ENCODE measurements at regions not wholly inside any gene's neighbourhood (a gene's known extent, or its start where the extent isn't known, plus 50 kb on each side); places are given as distances from the start of the nearest gene placed in this dataset.

DNA sequence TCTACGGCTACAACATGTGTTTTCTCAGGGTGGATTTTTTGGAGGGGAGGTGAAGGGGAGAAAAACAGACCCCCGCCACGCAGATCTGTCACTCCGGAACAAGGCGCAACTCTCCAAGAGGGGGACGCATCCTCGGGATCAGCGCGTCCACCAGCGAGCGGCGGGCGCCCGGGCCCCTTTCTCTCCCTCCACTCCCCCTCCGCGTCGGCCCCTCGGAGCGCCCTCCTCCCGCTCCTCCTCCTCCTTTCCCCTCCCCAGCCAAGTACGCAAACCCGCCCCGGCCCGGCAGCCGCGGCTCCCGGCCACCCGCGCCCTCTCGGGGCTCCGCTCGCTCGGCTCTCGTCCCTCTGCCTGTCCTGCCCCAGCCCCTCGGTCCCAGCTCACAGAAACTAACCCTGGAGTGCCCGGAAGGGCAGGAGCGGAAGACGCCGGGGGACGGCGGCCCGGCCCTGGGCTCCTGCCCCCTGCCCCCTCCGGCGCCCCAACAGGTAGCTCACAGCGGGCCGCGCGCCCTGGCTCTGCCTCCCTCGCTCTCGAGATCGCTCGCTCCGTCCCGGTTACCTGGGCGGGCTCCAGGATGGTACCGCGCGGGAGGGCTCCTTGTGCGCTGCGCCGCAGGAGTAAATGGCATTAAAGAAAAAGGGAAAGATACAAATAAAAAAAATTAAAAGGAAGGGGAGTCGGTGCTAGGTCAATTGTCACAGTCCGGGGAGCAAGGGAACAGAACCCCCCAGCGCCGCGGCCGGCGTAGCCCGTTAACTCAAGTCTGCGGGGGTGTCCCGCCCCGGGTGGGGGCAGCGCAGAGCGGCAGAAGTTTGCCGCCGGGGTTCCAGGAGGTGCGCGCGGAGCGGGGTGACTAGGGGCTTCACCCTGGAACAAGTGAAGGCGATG is 131.4 kb upstream of the C11orf58 start:
- TF ChIP-seq, protein P1, sequence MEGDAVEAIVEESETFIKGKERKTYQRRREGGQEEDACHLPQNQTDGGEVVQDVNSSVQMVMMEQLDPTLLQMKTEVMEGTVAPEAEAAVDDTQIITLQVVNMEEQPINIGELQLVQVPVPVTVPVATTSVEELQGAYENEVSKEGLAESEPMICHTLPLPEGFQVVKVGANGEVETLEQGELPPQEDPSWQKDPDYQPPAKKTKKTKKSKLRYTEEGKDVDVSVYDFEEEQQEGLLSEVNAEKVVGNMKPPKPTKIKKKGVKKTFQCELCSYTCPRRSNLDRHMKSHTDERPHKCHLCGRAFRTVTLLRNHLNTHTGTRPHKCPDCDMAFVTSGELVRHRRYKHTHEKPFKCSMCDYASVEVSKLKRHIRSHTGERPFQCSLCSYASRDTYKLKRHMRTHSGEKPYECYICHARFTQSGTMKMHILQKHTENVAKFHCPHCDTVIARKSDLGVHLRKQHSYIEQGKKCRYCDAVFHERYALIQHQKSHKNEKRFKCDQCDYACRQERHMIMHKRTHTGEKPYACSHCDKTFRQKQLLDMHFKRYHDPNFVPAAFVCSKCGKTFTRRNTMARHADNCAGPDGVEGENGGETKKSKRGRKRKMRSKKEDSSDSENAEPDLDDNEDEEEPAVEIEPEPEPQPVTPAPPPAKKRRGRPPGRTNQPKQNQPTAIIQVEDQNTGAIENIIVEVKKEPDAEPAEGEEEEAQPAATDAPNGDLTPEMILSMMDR (conservative IDR thresholded peaks at IDR 0.05; ENCODE audit: low read depth, low read length) = no peak
- peak overlapping the region; percentile 97 for H2AFZ ChIP-seq (ENCODE audit: low read depth)
- peak overlapping the region; percentile 91 for H3K4me2 ChIP-seq
- H3K27me3 ChIP-seq (ENCODE audit: insufficient read depth, low read depth) = no peaks in the 10 kb centered on the region
- H3K36me3 ChIP-seq (ENCODE audit: insufficient read depth) = no peaks in the 10 kb centered on the region
- no peak overlapping the region for H3K27ac ChIP-seq
- no peaks in the 10 kb centered on the region for H4K20me1 ChIP-seq (ENCODE audit: insufficient read depth)
- no peaks in the 10 kb centered on the region for H3K4me1 ChIP-seq (ENCODE audit: low read depth, poor library complexity, severe bottlenecking)
- H3K79me2 ChIP-seq (ENCODE audit: insufficient read depth, low read depth) = no peaks in the 10 kb centered on the region
- H3K9ac ChIP-seq = no peak overlapping the region
- no peak overlapping the region for H3K4me3 ChIP-seq (IDR thresholded peaks at IDR 0.05; ENCODE audit: insufficient read depth, low read depth, low read length)

GRCh38 chr11:16605894-16606783 is 132.3 kb upstream of the C11orf58 start:
- Histone ChIP-seq H2AFZ (ENCODE audit: low read depth) (peak overlapping the region; percentile 97), H3K79me2 (ENCODE audit: insufficient read depth, low read depth) (no peaks in the 10 kb centered on the region), H4K20me1 (ENCODE audit: insufficient read depth) (no peaks in the 10 kb centered on the region), H3K4me1 (ENCODE audit: low read depth, poor library complexity, severe bottlenecking) (no peaks in the 10 kb centered on the region), H3K4me3 (IDR thresholded peaks at IDR 0.05; ENCODE audit: insufficient read depth, low read depth, low read length) (no peak overlapping the region), H3K36me3 (ENCODE audit: insufficient read depth) (no peaks in the 10 kb centered on the region), H3K27me3 (ENCODE audit: insufficient read depth, low read depth) (no peaks in the 10 kb centered on the region), H3K4me2 (peak overlapping the region; percentile 91), H3K9ac (no peak overlapping the region), H3K27ac (no peak overlapping the region)
- TF ChIP-seq, protein P1 (conservative IDR thresholded peaks at IDR 0.05; ENCODE audit: low read depth, low read length) = peak; percentile 94

GRCh38 chr11:16605389-16605893 is 133.0 kb upstream of the C11orf58 start:
- H3K36me3 ChIP-seq (ENCODE audit: insufficient read depth) = no peaks in the 10 kb centered on the region
- no peak overlapping the region for H3K27ac ChIP-seq
- H3K4me3 ChIP-seq (IDR thresholded peaks at IDR 0.05; ENCODE audit: insufficient read depth, low read depth, low read length) = no peak overlapping the region
- no peaks in the 10 kb centered on the region for H3K27me3 ChIP-seq (ENCODE audit: insufficient read depth, low read depth)
- H3K79me2 ChIP-seq (ENCODE audit: insufficient read depth, low read depth) = no peaks in the 10 kb centered on the region
- H4K20me1 ChIP-seq (ENCODE audit: insufficient read depth) = no peaks in the 10 kb centered on the region
- no peak overlapping the region for H3K9ac ChIP-seq
- H2AFZ ChIP-seq (ENCODE audit: low read depth) = peak overlapping the region; percentile 97
- TF ChIP-seq, protein P1 (conservative IDR thresholded peaks at IDR 0.05; ENCODE audit: low read depth, low read length) = no peak
- no peaks in the 10 kb centered on the region for H3K4me1 ChIP-seq (ENCODE audit: low read depth, poor library complexity, severe bottlenecking)
- H3K4me2 ChIP-seq = peak overlapping the region; percentile 91

GRCh38 chr11:16604794-16605388 is 133.6 kb upstream of the C11orf58 start:
- TF ChIP-seq, protein P1 (conservative IDR thresholded peaks at IDR 0.05; ENCODE audit: low read depth, low read length) = no peak
- H3K4me2 ChIP-seq = peak overlapping the region; percentile 91
- no peaks in the 10 kb centered on the region for H3K36me3 ChIP-seq (ENCODE audit: insufficient read depth)
- H2AFZ ChIP-seq (ENCODE audit: low read depth) = peak overlapping the region; percentile 97
- H4K20me1 ChIP-seq (ENCODE audit: insufficient read depth) = no peaks in the 10 kb centered on the region
- H3K9ac ChIP-seq = no peak overlapping the region
- H3K27me3 ChIP-seq (ENCODE audit: insufficient read depth, low read depth) = no peaks in the 10 kb centered on the region
- no peak overlapping the region for H3K4me3 ChIP-seq (IDR thresholded peaks at IDR 0.05; ENCODE audit: insufficient read depth, low read depth, low read length)
- H3K4me1 ChIP-seq (ENCODE audit: low read depth, poor library complexity, severe bottlenecking) = no peaks in the 10 kb centered on the region
- H3K27ac ChIP-seq = no peak overlapping the region
- H3K79me2 ChIP-seq (ENCODE audit: insufficient read depth, low read depth) = no peaks in the 10 kb centered on the region

All from KMS-11 (cell line).